ENCODE measurements at regions not wholly inside any gene's neighbourhood (a gene's known extent, or its start where the extent isn't known, plus 50 kb on each side); places are given as distances from the start of the nearest gene placed in this dataset.

- Histone ChIP-seq H3K27ac (ENCODE audit: insufficient read length, low read depth, low read length) (no peak overlapping the region), H2BK12ac (ENCODE audit: insufficient read length, low read depth, low read length) (no peak overlapping the region), H2BK5ac (ENCODE audit: insufficient read length, low read length) (no peak overlapping the region), H2AK5ac (ENCODE audit: insufficient read length, low read length) (no peak overlapping the region), H3K14ac (ENCODE audit: insufficient read depth, low read length) (no peak overlapping the region), H3K79me2 (ENCODE audit: insufficient read depth, low read length) (no peaks in the 10 kb centered on the region), H3K9me3 (ENCODE audit: control insufficient read depth, low read depth, low read length) (no peaks in the 10 kb centered on the region), H2AFZ (ENCODE audit: low read length) (no peak overlapping the region), H3T11ph (ENCODE audit: low read length) (no peak overlapping the region), H4K20me1 (ENCODE audit: control insufficient read depth, insufficient read depth, insufficient read length) (no peaks in the 10 kb centered on the region), H2BK15ac (ENCODE audit: low read depth, low read length) (no peak overlapping the region), H3K79me1 (ENCODE audit: insufficient read depth, low read depth, low read length, poor library complexity, severe bottlenecking) (no peaks in the 10 kb centered on the region), H2BK120ac (ENCODE audit: low read depth, low read length, poor library complexity, severe bottlenecking) (no peak overlapping the region), H4K91ac (ENCODE audit: insufficient read length, low read depth, low read length) (no peak overlapping the region), H3K23ac (ENCODE audit: insufficient read length, low read depth, low read length) (no peak overlapping the region), H3K18ac (ENCODE audit: insufficient read length, low read depth, low read length) (no peak overlapping the region), H3K27me3 (ENCODE audit: insufficient read depth, low read length) (no peaks in the 10 kb centered on the region), H3K56ac (ENCODE audit: insufficient read length, low read depth, low read length) (no peak overlapping the region), H2BK20ac (ENCODE audit: low read depth, low read length, poor library complexity, severe bottlenecking) (no peak overlapping the region), H4K8ac (replicated peaks; ENCODE audit: insufficient read length, low read depth, low read length) (no peak overlapping the region), H3K23me2 (ENCODE audit: insufficient read length, low read depth, low read length, poor library complexity, severe bottlenecking) (no peaks in the 10 kb centered on the region), H3K4ac (ENCODE audit: low read depth, low read length) (no peak overlapping the region), H4K5ac (ENCODE audit: insufficient read length, low read depth, low read length) (no peak overlapping the region), H3K4me2 (ENCODE audit: insufficient read depth, insufficient read length, low read length) (no peak overlapping the region), H3K4me1 (ENCODE audit: insufficient read depth, low read length) (no peaks in the 10 kb centered on the region), H3K9ac (ENCODE audit: extremely low read depth, insufficient read length, low read length) (no peak overlapping the region)
- Mint-ChIP-seq H3K4me3 (no peak overlapping the region), H3K27me3 (ENCODE audit: low read depth) (no peaks in the 10 kb centered on the region), H3K27ac (no peak overlapping the region), H3K9me3 (peaks cover 0 to 6% of the 10 kb centered on the region in 2 experiments; a peak in 3 of 5 replicates), H3K4me1 (peaks cover 19 to 22% of the 10 kb centered on the region in 2 experiments), H3K36me3 (ENCODE audit: insufficient read depth in 1 of 3, low read depth in 3 of 3) (peaks cover 0 to 7% (median 0%) of the 10 kb centered on the region in 3 experiments; a peak in 3 of 7 replicates)
- no peak for DNase-seq
- no peak for TF ChIP-seq CTCF (conservative IDR thresholded peaks at IDR 0.05)
These were observed 617.7 kb downstream of the IRS1 start for GRCh38 chr2:226181909-226182308.

All from H9 (cell line).